ENCODE measurements at regions not wholly inside any gene's neighbourhood (a gene's known extent, or its start where the extent isn't known, plus 50 kb on each side); places are given as distances from the start of the nearest gene placed in this dataset.

GRCh38 chr18:42536442-42536841, 579.0 kb downstream of the RIT2 start:
- no peak for TF ChIP-seq CTCF (IDR thresholded peaks at IDR 0.05)

GRCh38 chr18:42537291-42537690, 578.2 kb downstream of the RIT2 start:
- Histone ChIP-seq H3K27me3 (ENCODE audit: control insufficient read depth, insufficient read depth, low read length) (no peaks in the 10 kb centered on the region), H3K9ac (no peak overlapping the region), H3K9me3 (ENCODE audit: control insufficient read depth, low read length) (no peaks in the 10 kb centered on the region), H3K4me3 (ENCODE audit: low read depth, low read length) (no peak overlapping the region), H3K36me3 (ENCODE audit: control insufficient read depth, insufficient read depth, low read length) (no peaks in the 10 kb centered on the region), H2AFZ (no peak overlapping the region), H3K79me2 (no peaks in the 10 kb centered on the region), H3K4me1 (no peaks in the 10 kb centered on the region), H3K27ac (no peak overlapping the region), H3K4me2 (ENCODE audit: low read length) (no peak overlapping the region)
- no peak for TF ChIP-seq CTCF (IDR thresholded peaks at IDR 0.05)

More at GRCh38 chr18:42536442-42536841, 579.0 kb downstream of the RIT2 start:
- Histone ChIP-seq H3K27me3 (ENCODE audit: control insufficient read depth, insufficient read depth, low read length) (no peaks in the 10 kb centered on the region), H3K36me3 (ENCODE audit: control insufficient read depth, insufficient read depth, low read length) (no peaks in the 10 kb centered on the region), H3K4me1 (no peaks in the 10 kb centered on the region), H3K4me3 (ENCODE audit: low read depth, low read length) (no peak overlapping the region), H3K4me2 (ENCODE audit: low read length) (no peak overlapping the region), H2AFZ (no peak overlapping the region), H3K9me3 (ENCODE audit: control insufficient read depth, low read length) (no peaks in the 10 kb centered on the region), H3K79me2 (no peaks in the 10 kb centered on the region), H3K9ac (no peak overlapping the region), H3K27ac (no peak overlapping the region)

GRCh38 chr18:42544901-42545300, 570.6 kb downstream of the RIT2 start:
- Histone ChIP-seq H3K9me3 (ENCODE audit: control insufficient read depth, low read length) (no peaks in the 10 kb centered on the region), H3K27ac (no peak overlapping the region), H3K4me2 (ENCODE audit: low read length) (no peak overlapping the region), H3K27me3 (ENCODE audit: control insufficient read depth, insufficient read depth, low read length) (no peaks in the 10 kb centered on the region), H3K4me3 (ENCODE audit: low read depth, low read length) (no peak overlapping the region), H3K4me1 (no peaks in the 10 kb centered on the region), H3K36me3 (ENCODE audit: control insufficient read depth, insufficient read depth, low read length) (no peaks in the 10 kb centered on the region), H3K79me2 (no peaks in the 10 kb centered on the region), H3K9ac (no peak overlapping the region), H2AFZ (no peak overlapping the region)
- no peak for TF ChIP-seq CTCF (IDR thresholded peaks at IDR 0.05)

- no peak overlapping the region for H2AFZ ChIP-seq
- no peak overlapping the region for H3K4me3 ChIP-seq (ENCODE audit: low read depth, low read length)
- no peaks in the 10 kb centered on the region for H3K27me3 ChIP-seq (ENCODE audit: control insufficient read depth, insufficient read depth, low read length)
- TF ChIP-seq CTCF (IDR thresholded peaks at IDR 0.05) = no peak
- no peaks in the 10 kb centered on the region for H3K4me1 ChIP-seq
- no peak overlapping the region for H3K9ac ChIP-seq
- H3K9me3 ChIP-seq (ENCODE audit: control insufficient read depth, low read length) = no peaks in the 10 kb centered on the region
- H3K27ac ChIP-seq = no peak overlapping the region
- H3K36me3 ChIP-seq (ENCODE audit: control insufficient read depth, insufficient read depth, low read length) = no peaks in the 10 kb centered on the region
- H3K79me2 ChIP-seq = no peaks in the 10 kb centered on the region
- H3K4me2 ChIP-seq (ENCODE audit: low read length) = no peak overlapping the region
Observed at GRCh38 chr18:42545825-42546224, 569.7 kb downstream of the RIT2 start.

- no peak overlapping the region for H3K4me2 ChIP-seq (ENCODE audit: low read length)
- no peaks in the 10 kb centered on the region for H3K27me3 ChIP-seq (ENCODE audit: control insufficient read depth, insufficient read depth, low read length)
- TF ChIP-seq CTCF (IDR thresholded peaks at IDR 0.05) = no peak
- H3K9ac ChIP-seq = no peak overlapping the region
- no peaks in the 10 kb centered on the region for H3K9me3 ChIP-seq (ENCODE audit: control insufficient read depth, low read length)
- H3K27ac ChIP-seq = no peak overlapping the region
- H3K4me1 ChIP-seq = no peaks in the 10 kb centered on the region
- no peak overlapping the region for H3K4me3 ChIP-seq (ENCODE audit: low read depth, low read length)
- H2AFZ ChIP-seq = no peak overlapping the region
- no peaks in the 10 kb centered on the region for H3K36me3 ChIP-seq (ENCODE audit: control insufficient read depth, insufficient read depth, low read length)
- no peaks in the 10 kb centered on the region for H3K79me2 ChIP-seq
Observed at GRCh38 chr18:42548493-42548892, 567.0 kb downstream of the RIT2 start.

All from parathyroid adenoma (tissue), 2 donors.